Activated gamma-delta T cell treated with Interleukin-2 at 50 U/mL for 16 hours (primary cell): ENCODE measurements at regions not wholly inside any gene's neighbourhood (a gene's known extent, or its start where the extent isn't known, plus 50 kb on each side); places are given as distances from the start of the nearest gene placed in this dataset.

Source experiments
- DNase-seq: peaks from one replicate; pipeline ENCODE4 v3.0.0-alpha.2; 2020

GRCh38 chr11:128251140-128251539 lies 336.2 kb downstream of the ETS1 start:
- DNase-seq, result no peak

GRCh38 chr11:128250482-128250881 lies 336.9 kb downstream of the ETS1 start:
- DNase-seq, result no peak

DNA sequence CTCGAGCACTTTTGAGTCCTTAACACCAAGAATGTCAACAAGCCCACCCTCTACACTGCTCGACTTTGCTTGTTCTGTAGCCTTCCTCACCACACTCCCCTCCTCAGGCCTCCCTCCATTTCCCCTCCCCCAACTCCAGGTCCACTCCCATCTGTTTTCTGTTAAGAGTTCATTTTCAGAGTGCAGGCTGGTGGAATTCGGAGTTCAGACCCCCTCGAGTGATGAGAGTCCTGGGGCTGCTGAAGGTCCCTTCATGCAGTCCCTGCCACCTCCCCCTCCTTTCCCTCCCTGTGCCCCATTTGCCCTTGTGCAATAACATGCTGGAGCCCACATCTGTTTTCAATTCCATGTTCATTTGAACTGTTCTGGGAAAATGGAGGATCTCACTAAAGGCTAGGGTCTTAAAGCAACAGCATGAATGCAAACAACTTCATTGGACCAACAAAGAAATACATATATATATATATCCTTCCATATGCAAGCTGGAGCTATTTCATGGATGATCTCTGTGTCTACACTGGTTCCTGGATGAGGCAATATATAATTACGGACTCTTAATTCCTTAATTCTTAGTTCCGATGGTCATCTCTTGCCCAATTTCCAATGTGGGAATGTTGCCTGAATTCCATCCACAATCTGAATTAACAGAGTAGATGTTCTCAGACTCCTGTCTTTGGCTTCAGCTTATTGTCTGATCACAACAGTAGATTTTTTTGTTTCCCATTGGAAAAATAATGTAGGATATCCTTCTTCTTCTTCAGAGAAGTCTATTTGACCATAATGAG lies 340.4 kb downstream of the ETS1 start:
- no peak for DNase-seq

DNA sequence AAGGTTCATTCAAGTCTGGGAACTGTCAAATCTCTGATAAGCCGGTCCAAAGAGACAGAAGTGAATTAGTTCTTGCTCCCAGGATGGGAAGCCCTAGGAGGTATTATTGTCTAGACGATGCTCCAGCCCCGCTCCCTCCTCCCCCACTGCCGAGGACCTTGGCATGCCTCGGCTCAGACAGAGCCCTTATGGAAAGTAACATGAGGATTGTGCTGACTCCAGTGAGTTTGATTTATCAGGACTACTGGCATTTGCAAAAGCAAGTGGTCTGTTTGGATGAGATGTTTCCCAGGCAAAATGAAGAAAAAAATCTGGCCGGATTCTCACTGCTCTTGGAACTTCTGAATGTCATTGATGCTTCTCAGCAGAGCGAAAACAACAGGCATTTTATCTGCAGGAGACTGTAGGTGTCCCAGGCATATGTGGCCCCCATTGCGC lies 341.0 kb downstream of the ETS1 start:
- DNase-seq, result no peak

- DNase-seq, result no peak
Measured at GRCh38 chr11:128244871-128245270, 342.5 kb downstream of the ETS1 start.

GRCh38 chr11:128242451-128242850 lies 344.9 kb downstream of the ETS1 start:
- no peak for DNase-seq

- DNase-seq, result no peak
Measured at GRCh38 chr11:128240546-128240945, 346.8 kb downstream of the ETS1 start.

- DNase-seq, result no peak
Measured at GRCh38 chr11:128239306-128239705, 348.1 kb downstream of the ETS1 start.

GRCh38 chr11:128238521-128239265 lies 348.7 kb downstream of the ETS1 start:
- no peak for DNase-seq

- DNase-seq, result no peak
Measured at GRCh38 chr11:128236506-128237498, 350.6 kb downstream of the ETS1 start.

- DNase-seq, result no peak
Measured at GRCh38 chr11:128235958-128236357, 351.4 kb downstream of the ETS1 start.

DNA sequence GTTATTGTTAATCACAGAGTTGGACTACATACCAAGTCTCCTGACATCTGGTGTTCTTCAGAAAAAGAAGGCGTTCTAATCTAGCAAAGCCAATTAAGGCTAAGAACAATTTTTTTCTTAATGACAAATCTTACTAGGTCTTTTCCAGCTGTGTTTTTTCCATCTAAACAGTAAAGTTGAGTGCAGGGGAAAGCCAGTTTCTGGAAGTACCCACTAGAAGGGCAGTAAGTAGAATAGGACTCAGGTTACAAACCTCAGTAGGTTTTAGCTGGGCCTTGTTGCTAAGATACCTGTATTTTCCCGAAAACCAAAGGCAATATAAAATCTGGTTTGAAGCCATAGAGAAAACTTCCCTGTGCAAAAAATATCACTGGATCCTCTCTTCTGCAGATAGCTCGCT lies 351.9 kb downstream of the ETS1 start:
- DNase-seq, result no peak

GRCh38 chr11:128234143-128234542 lies 353.2 kb downstream of the ETS1 start:
- no peak for DNase-seq

- no peak for DNase-seq
Measured at GRCh38 chr11:128232588-128232987, 354.8 kb downstream of the ETS1 start.

GRCh38 chr11:128231845-128232410 lies 355.4 kb downstream of the ETS1 start:
- DNase-seq, result no peak

GRCh38 chr11:128227466-128227865 lies 359.9 kb downstream of the ETS1 start:
- no peak for DNase-seq

DNA sequence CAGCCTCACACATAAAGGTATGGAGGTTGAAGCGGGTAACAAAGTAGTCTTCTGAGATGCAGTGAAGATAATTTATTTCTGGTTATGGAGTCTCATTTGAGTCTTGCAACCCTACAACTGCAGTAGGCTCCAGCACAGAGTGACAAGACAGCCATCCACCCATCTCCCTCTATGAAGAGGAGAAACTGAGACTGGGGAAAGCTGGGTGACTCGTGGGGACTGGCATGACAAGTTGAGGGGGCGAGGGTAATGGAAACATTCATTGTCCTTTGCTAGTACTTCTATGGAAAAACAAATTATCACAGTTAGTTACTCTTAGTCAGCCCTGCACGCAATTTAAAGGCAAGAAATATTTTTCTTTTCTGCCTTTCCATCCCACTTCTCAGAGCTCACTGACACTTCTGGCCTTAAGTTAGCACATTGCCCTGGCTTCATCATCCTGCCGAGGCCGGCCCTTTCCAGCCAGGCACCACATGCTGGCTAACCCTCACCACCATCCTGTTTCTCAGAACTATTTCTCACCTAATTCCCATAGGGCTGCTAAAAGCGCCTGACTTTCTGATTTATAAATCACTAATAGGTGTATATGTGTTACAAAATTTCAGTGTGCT lies 361.1 kb downstream of the ETS1 start:
- no peak for DNase-seq

- DNase-seq, result no peak
Measured at GRCh38 chr11:128222245-128222884, 365.0 kb downstream of the ETS1 start.

GRCh38 chr11:128219731-128220120 lies 367.6 kb downstream of the ETS1 start:
- DNase-seq, result no peak

DNA sequence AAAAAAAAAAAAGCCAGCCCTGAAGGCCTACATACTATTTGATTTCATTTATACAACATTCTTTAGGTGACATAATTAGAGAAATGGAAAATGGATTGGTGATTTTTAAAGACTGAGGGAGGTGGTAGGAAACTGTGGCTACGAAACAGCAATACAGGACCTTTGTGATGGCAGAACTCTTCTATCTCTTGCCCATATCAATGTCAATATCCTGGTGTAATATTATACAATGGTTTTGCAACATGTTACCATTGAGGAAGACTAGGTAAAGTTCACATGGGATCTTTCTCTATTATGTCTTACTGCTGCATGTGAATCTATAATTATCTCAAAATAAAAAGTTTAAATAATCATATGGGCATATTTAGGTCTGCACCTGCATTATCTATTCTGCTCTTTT lies 371.2 kb downstream of the ETS1 start:
- DNase-seq, result no peak

GRCh38 chr11:128215238-128215882 lies 372.0 kb downstream of the ETS1 start:
- no peak for DNase-seq
